ENCODE measurements at regions not wholly inside any gene's neighbourhood (a gene's known extent, or its start where the extent isn't known, plus 50 kb on each side); places are given as distances from the start of the nearest gene placed in this dataset.

DNA sequence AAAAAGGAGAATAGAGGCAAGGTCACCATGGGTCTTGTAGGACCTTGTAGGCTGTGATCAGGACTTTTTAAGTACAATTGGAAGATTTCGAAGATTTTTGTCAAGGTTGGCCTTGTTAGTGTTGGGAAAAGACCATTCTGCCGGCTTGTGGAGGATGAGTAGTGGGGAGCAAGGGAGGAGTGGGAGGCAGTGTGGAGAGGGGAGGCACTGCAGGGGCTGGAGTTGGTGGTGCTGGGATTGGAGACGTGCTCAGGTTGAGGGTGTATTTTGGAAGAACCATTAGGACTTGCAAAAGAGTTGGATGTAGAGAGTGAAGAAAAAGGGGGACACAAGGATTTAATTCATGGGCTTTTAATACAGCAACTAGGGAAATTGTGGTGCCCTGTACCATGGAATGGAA lies 397.1 kb downstream of the TSN start:
- Mint-ChIP-seq H3K4me1 (peaks cover 16% of the 10 kb centered on the region), H3K9me3 (peaks cover 4% of the 10 kb centered on the region)
- H3K9ac ChIP-seq: no peak overlapping the region

GRCh38 chr2:122156176-122156890 lies 400.9 kb downstream of the TSN start:
- no peak for TF ChIP-seq CTCF (IDR thresholded peaks at IDR 0.05)
- TF ChIP-seq EZH2phosphoT487 (IDR thresholded peaks at IDR 0.05): no peak
- no peak for TF ChIP-seq EZH2 (IDR thresholded peaks at IDR 0.05)
- Histone ChIP-seq H3K4me3 (no peak overlapping the region), H3K9me3 (ENCODE audit: low read depth) (no peaks in the 10 kb centered on the region), H3K79me2 (ENCODE audit: low read depth) (no peaks in the 10 kb centered on the region), H4K20me1 (ENCODE audit: low read depth) (no peaks in the 10 kb centered on the region), H3K4me2 (no peak overlapping the region), H3K27ac (no peak overlapping the region), H3F3A (ENCODE audit: low read depth) (no peaks in the 10 kb centered on the region), H3K27me3 (no peaks in the 10 kb centered on the region), H3K9ac (no peak overlapping the region), H2AFZ (replicated peaks) (peak overlapping the region; percentile 85), H3K36me3 (no peaks in the 10 kb centered on the region), H3K4me1 (peaks cover 22% of the 10 kb centered on the region)
- Mint-ChIP-seq H3K27ac (no peak overlapping the region), H3K27me3 (ENCODE audit: insufficient read depth, low read depth) (peaks cover 5% of the 10 kb centered on the region), H3K4me1 (peaks cover 16% of the 10 kb centered on the region), H3K36me3 (no peaks in the 10 kb centered on the region), H3K9me3 (peaks cover 4% of the 10 kb centered on the region), H3K4me3 (no peak overlapping the region)
- DNase-seq (ENCODE audit: low spot score): peak; percentile 12

More for the DNA sequence above, 397.1 kb downstream of the TSN start:
- H3K79me2 ChIP-seq (ENCODE audit: low read depth): no peaks in the 10 kb centered on the region
- H3K36me3 Mint-ChIP-seq: no peaks in the 10 kb centered on the region
- DNase-seq (ENCODE audit: low spot score): no peak
- peaks cover 18% of the 10 kb centered on the region for H3K4me1 ChIP-seq
- H3K27me3 Mint-ChIP-seq (ENCODE audit: insufficient read depth, low read depth): no peaks in the 10 kb centered on the region
- TF ChIP-seq EZH2phosphoT487 (IDR thresholded peaks at IDR 0.05) (no peak), EZH2 (IDR thresholded peaks at IDR 0.05) (no peak), CTCF (IDR thresholded peaks at IDR 0.05) (no peak)
- H3K27ac Mint-ChIP-seq: no peak overlapping the region
- H2AFZ ChIP-seq (replicated peaks): no peak overlapping the region
- no peaks in the 10 kb centered on the region for H3F3A ChIP-seq (ENCODE audit: low read depth)
- H3K9me3 ChIP-seq (ENCODE audit: low read depth): no peaks in the 10 kb centered on the region
- H3K27me3 ChIP-seq: no peaks in the 10 kb centered on the region
- H3K4me3 Mint-ChIP-seq: no peak overlapping the region
- no peak overlapping the region for H3K27ac ChIP-seq
- H3K4me2 ChIP-seq: no peak overlapping the region
- H4K20me1 ChIP-seq (ENCODE audit: low read depth): no peaks in the 10 kb centered on the region
- no peak overlapping the region for H3K4me3 ChIP-seq
- no peaks in the 10 kb centered on the region for H3K36me3 ChIP-seq

GRCh38 chr2:122157158-122157557 lies 401.7 kb downstream of the TSN start:
- no peak for DNase-seq (ENCODE audit: low spot score)
- H3K36me3 ChIP-seq: no peaks in the 10 kb centered on the region

More at GRCh38 chr2:122157158-122157557, 401.7 kb downstream of the TSN start:
- no peak overlapping the region for H3K4me3 Mint-ChIP-seq
- H4K20me1 ChIP-seq (ENCODE audit: low read depth): no peaks in the 10 kb centered on the region
- no peak overlapping the region for H2AFZ ChIP-seq (replicated peaks)
- no peak overlapping the region for H3K4me2 ChIP-seq
- H3K27me3 ChIP-seq: no peaks in the 10 kb centered on the region
- no peaks in the 10 kb centered on the region for H3F3A ChIP-seq (ENCODE audit: low read depth)
- H3K36me3 Mint-ChIP-seq: no peaks in the 10 kb centered on the region
- no peak overlapping the region for H3K4me3 ChIP-seq
- H3K79me2 ChIP-seq (ENCODE audit: low read depth): no peaks in the 10 kb centered on the region
- TF ChIP-seq EZH2 (IDR thresholded peaks at IDR 0.05): no peak
- TF ChIP-seq CTCF (IDR thresholded peaks at IDR 0.05): no peak
- no peak for TF ChIP-seq EZH2phosphoT487 (IDR thresholded peaks at IDR 0.05)
- H3K27ac ChIP-seq: no peak overlapping the region
- H3K4me1 Mint-ChIP-seq: peaks cover 16% of the 10 kb centered on the region
- no peak overlapping the region for H3K27ac Mint-ChIP-seq
- H3K27me3 Mint-ChIP-seq (ENCODE audit: insufficient read depth, low read depth): peaks cover 5% of the 10 kb centered on the region
- H3K9ac ChIP-seq: no peak overlapping the region
- H3K9me3 ChIP-seq (ENCODE audit: low read depth): no peaks in the 10 kb centered on the region
- peaks cover 28% of the 10 kb centered on the region for H3K4me1 ChIP-seq
- H3K9me3 Mint-ChIP-seq: peaks cover 4% of the 10 kb centered on the region

All from neural progenitor cell (in vitro differentiated cells).